ENCODE measurements at regions not wholly inside any gene's neighbourhood (a gene's known extent, or its start where the extent isn't known, plus 50 kb on each side); places are given as distances from the start of the nearest gene placed in this dataset.

GRCh38 chr2:120509213-120509815, 163.4 kb downstream of the INHBB start:
- TF ChIP-seq CTCF (conservative IDR thresholded peaks at IDR 0.05 in 1 of 2, IDR thresholded peaks at IDR 0.05 in 1 of 2; ENCODE audit: extremely low read depth in 1 of 2, insufficient read depth in 1 of 2, low read depth in 1 of 2, low read length in 2 of 2), result no peak
- TF ChIP-seq EZH2 (IDR thresholded peaks at IDR 0.05; ENCODE audit: borderline replicate concordance, low read length), result no peak
